ENCODE measurements at regions not wholly inside any gene's neighbourhood (a gene's known extent, or its start where the extent isn't known, plus 50 kb on each side); places are given as distances from the start of the nearest gene placed in this dataset.

DNA sequence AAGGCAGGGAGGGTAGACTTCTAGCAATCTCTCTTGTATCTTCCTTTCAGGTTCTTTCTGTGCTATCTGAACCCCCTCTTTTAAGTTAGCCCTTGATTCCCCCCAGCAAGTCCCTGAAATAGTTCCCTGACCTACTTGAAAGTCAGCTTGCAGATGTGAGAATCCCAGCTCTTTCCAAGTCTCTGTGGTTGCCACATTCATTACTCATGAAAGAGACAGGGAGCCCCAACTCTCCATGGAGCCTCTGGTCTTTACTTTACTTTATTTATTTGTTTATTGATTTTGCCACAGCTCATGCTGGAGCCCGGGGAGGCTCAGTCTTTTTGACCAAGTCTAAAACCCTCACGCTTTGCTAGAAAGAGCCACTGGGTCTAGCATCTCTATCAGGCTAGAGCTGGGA lies 193.6 kb upstream of the FAR2 start:
- Histone ChIP-seq H3K27ac (ENCODE audit: extremely low read depth, low read depth, low read length) (no peak overlapping the region), H3K4me1 (ENCODE audit: control insufficient read depth, insufficient read depth, low read length) (no peaks in the 10 kb centered on the region), H3K9me3 (ENCODE audit: control insufficient read depth, insufficient read depth, low read depth, low read length) (no peaks in the 10 kb centered on the region), H3K4me3 (ENCODE audit: low read depth, low read length) (no peak overlapping the region), H3K36me3 (ENCODE audit: control insufficient read depth in 2 of 2, insufficient read depth in 1 of 2, low read length in 2 of 2) (no peaks in the 10 kb centered on the region)
- CTCF ChIA-PET, result no interaction called here
- TF ChIP-seq GFI1B (tag by site-specific recombination; IDR thresholded peaks at IDR 0.05), result no peak
- no peak for TF ChIP-seq KLF7 (tag by site-specific recombination; IDR thresholded peaks at IDR 0.05; ENCODE audit: borderline replicate concordance)
- TF ChIP-seq ZNF248 (tag by site-specific recombination; IDR thresholded peaks at IDR 0.05), result no peak
- no peak for TF ChIP-seq ZFP3 (tag by site-specific recombination; IDR thresholded peaks at IDR 0.05; ENCODE audit: low read depth)
- no peak for TF ChIP-seq YY1 (tag by site-specific recombination; IDR thresholded peaks at IDR 0.05)
- no peak for TF ChIP-seq ZNF830 (tag by site-specific recombination; IDR thresholded peaks at IDR 0.05; ENCODE audit: low read depth)
- no peak for TF ChIP-seq OVOL3 (tag by site-specific recombination; IDR thresholded peaks at IDR 0.05)
- no peak for TF ChIP-seq FEZF1 (tag by site-specific recombination; IDR thresholded peaks at IDR 0.05)
- TF ChIP-seq SCRT1 (tag by site-specific recombination; IDR thresholded peaks at IDR 0.05; ENCODE audit: borderline replicate concordance), result no peak
- no peak for TF ChIP-seq PRDM6 (tag by site-specific recombination; IDR thresholded peaks at IDR 0.05)
- no peak for TF ChIP-seq ZNF223 (tag by site-specific recombination; IDR thresholded peaks at IDR 0.05)
- TF ChIP-seq ZNF585B (tag by site-specific recombination; IDR thresholded peaks at IDR 0.05), result no peak
- POLR2A ChIA-PET, result no interaction called here

GRCh38 chr12:28955931-28956330 lies 193.1 kb upstream of the FAR2 start:
- Histone ChIP-seq H3K36me3 (ENCODE audit: control insufficient read depth in 2 of 2, insufficient read depth in 1 of 2, low read length in 2 of 2) (no peaks in the 10 kb centered on the region), H3K4me3 (ENCODE audit: low read depth, low read length) (no peak overlapping the region), H3K9me3 (ENCODE audit: control insufficient read depth, insufficient read depth, low read depth, low read length) (no peaks in the 10 kb centered on the region), H3K4me1 (ENCODE audit: control insufficient read depth, insufficient read depth, low read length) (no peaks in the 10 kb centered on the region), H3K27ac (ENCODE audit: extremely low read depth, low read depth, low read length) (no peak overlapping the region)
- TF ChIP-seq ZNF398 (tag by site-specific recombination; IDR thresholded peaks at IDR 0.05) (no peak), EGR2 (tag by site-specific recombination; IDR thresholded peaks at IDR 0.05; ENCODE audit: low read depth) (no peak), TCF7L2 (IDR thresholded peaks at IDR 0.05; ENCODE audit: borderline replicate concordance, low read depth, low read length) (no peak), ZNF423 (tag by site-specific recombination; IDR thresholded peaks at IDR 0.05) (no peak), ZNF311 (tag by site-specific recombination; IDR thresholded peaks at IDR 0.05; ENCODE audit: borderline replicate concordance) (no peak), ZNF18 (tag by site-specific recombination; IDR thresholded peaks at IDR 0.05) (no peak), ZNF791 (tag by site-specific recombination; IDR thresholded peaks at IDR 0.05) (no peak), ZNF112 (tag by site-specific recombination; IDR thresholded peaks at IDR 0.05) (no peak), TSHZ1 (tag by site-specific recombination; IDR thresholded peaks at IDR 0.05; ENCODE audit: borderline replicate concordance) (no peak), ZNF555 (tag by site-specific recombination; conservative IDR thresholded peaks at IDR 0.05) (no peak)
- TF ChIP-seq, protein P1, sequence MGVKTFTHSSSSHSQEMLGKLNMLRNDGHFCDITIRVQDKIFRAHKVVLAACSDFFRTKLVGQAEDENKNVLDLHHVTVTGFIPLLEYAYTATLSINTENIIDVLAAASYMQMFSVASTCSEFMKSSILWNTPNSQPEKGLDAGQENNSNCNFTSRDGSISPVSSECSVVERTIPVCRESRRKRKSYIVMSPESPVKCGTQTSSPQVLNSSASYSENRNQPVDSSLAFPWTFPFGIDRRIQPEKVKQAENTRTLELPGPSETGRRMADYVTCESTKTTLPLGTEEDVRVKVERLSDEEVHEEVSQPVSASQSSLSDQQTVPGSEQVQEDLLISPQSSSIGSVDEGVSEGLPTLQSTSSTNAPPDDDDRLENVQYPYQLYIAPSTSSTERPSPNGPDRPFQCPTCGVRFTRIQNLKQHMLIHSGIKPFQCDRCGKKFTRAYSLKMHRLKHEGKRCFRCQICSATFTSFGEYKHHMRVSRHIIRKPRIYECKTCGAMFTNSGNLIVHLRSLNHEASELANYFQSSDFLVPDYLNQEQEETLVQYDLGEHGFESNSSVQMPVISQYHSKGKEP (tag by site-specific recombination; IDR thresholded peaks at IDR 0.05), result no peak
- CTCF ChIA-PET, result no interaction called here
- POLR2A ChIA-PET, result no interaction called here

Data from HEK293 (cell line).